T-helper 1 cell treated with Interleukin-12 subunit alpha and Interleukin-12 subunit beta and Interleukin-4 antibody, amounts not matched to agents 30 ng/mL and 1 ng/mL, for 36 hours (primary cell): ENCODE measurements at regions not wholly inside any gene's neighbourhood (a gene's known extent, or its start where the extent isn't known, plus 50 kb on each side); places are given as distances from the start of the nearest gene placed in this dataset.

Source experiments
- intact Hi-C: fragments of 100-400 bp; cut with micrococcal nuclease; formaldehyde crosslinking; loops from one replicate; pipeline ENCODE4 v1.15.1; 2024

DNA sequence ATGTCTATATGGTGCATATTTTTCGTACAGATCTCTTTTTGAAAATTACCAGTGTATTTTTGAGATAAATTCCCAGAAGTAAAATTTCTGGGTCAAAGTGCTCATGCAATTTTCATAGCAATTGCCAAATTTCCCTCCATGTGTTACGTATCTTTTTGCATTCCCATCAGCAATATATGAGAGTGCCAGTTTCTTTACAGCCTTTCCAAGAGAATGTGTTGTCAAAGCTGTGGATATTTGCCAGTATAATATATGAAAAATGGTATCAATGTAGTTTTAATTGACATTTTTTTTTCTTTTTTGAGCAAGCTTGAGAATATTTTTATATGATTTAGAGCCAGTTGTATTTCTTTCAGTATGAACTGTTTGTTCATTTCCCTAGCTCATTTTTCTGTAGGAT is 399.0 kb upstream of the KLF12 start:
- intact Hi-C loops: no loop called here

DNA sequence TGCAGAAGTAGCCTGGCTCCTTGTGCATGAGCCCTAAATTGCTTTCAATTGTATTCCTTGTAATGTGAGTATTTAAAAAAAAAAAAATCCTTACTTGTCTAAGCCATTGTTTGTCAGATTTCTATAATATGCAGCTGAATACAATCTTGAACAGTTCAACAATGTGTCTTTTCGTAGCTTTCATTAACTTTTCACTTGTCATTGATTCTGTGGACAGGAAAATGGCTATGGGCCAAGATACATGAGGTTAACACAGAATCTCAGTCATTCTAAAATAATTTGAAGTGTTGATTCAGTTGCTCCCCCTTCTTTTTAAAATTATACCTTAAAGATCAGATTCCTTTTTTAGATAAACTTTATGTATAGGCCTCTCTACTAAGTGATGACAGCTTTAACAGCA is 395.8 kb upstream of the KLF12 start:
- intact Hi-C loops: loop anchor here (2.0 kb wide), 1 partner anchor 21 kb away; no protein-coding TSS in a partner anchor

DNA sequence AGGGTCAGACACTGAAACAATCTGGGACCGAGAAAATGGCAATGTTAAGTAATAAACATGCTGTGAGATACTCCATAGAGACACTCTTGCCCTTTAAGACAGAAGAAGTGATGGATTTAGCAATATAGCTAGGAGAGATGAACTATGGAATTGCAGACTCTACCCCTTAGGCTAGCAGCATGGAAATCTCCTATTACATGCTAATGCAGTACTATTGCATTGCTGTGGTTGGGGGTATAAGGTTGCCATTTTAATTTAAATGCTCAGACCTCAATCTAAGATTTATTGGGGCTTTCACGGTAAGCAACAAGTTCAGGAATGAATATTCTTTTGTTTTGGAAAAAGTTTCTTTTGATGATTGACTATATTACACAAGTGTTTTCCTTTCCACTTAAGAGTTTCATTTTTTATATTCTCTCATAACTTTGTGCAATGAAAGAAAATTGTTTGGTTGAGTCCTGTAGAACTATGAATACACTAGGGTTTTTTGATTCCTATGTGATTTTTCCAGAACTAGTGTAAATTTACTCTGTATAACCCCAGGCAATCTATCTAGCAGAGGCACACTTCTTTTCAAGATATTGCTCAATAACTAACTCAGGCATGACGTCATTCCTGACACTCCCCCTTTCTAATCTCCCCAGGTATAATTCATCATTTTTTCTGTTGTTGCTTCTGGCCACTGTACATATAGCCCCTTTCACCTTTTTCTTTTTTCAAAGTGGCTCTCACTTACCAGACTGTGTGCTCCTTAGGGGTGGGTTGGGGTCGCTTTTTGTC is 394.7 kb upstream of the KLF12 start:
- intact Hi-C loops: no loop called here

DNA sequence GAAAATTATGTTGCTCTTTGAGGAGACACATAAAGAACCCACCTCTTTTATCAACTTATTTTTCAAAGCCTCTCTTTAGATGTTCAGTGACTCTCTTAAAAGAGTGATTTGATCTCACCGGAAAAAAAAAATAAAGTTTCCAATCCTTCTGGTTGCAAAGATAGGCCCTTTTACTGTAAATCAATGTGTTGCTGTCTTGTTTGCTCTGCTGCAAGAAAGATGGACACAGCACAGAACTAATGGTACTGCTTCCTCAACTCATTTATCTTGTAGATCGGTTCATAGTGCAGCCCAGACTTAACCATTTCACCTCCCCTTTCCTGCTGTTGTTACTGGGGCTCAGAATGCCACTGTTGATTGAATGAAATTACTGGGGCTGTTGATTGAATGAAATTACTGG is 388.9 kb upstream of the KLF12 start:
- intact Hi-C loops: no loop called here

DNA sequence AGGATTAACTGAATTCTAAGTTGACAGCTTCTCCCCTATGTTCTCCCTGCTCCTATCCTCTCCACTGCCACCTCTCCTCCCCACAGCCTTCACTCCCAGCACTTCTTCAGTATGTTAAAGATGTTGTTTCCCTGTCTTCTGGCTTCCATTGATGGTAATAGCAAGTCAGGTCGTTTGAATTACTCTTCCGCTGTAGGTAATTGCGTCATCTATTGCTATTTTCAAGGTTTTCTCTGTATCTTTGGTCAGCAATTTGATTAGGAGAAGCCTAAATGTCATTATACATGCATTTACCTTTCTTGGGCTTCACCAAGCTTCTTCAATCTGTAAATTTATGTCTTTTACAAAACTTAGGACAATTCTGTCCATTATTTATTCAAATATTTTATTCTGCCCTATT is 377.3 kb upstream of the KLF12 start:
- intact Hi-C loops: no loop called here

DNA sequence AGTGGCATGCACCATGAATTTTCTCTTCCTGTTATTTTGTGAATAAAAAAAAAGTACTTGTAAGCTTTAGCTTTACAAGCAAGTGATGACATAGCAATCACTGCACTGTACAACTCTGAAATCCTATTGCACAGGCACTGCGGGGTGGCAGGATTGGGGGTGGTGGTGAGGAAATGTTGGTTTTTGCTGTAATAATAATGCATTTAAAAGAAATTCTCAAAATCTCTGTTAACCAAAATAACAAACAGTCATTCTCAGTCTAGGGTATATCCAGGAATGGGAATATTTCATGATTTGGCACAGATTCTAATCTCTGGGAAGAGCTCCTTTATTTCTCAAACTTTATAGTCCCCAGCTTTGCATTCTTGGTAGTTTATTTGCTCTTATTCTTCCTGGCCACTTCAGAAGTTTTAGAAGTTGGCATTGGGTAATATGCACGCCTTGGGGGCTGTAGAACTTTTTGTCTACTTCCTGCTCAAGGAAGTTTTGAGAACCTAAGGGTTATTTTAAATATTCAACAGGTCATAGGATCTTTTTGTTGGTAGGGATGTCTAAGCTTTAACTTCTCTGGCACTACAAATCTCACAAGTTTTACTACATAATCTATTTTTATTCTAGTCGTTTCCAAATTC is 353.0 kb upstream of the KLF12 start:
- intact Hi-C loops: no loop called here

DNA sequence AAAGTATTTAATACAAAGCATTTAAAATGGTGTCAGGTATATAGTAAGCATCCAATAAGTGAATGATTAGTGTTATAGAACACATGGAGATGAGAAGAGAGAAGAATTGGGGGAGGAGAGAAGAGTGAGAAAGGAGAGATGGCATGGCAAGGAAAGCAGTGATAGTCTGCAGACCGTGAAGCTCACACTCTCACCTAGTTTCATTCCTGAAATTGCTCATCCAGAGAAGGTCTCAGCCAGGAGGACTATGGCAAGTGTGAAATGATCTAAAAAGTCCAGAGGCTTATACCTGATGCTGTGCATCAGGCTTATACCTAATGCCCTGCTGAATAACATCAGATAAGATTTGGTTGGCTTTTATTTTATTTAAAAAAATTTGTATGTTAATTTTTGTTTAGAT is 351.6 kb upstream of the KLF12 start:
- intact Hi-C loops: no loop called here

DNA sequence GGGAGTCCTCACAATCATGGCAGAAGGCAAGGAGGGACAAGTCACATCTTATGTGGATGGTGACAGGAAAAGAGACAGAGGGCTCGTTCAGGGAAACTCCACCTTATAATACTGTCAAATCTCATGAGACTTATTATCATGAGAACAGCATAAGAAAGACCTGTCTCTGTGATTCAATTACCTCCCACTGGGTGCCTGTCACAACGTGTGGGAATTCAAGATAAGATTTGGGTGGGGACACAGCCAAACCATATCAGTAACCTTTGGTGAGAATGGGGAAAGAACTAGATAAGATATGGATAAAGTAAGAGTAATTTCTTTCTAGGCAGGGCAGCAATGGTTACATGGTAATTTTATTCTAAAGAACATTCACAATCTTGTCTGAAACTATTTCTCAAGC is 344.9 kb upstream of the KLF12 start:
- intact Hi-C loops: loop anchor here (5.0 to 10.0 kb wide), 2 partner anchors 87 to 644 kb away; no protein-coding TSS in a partner anchor

DNA sequence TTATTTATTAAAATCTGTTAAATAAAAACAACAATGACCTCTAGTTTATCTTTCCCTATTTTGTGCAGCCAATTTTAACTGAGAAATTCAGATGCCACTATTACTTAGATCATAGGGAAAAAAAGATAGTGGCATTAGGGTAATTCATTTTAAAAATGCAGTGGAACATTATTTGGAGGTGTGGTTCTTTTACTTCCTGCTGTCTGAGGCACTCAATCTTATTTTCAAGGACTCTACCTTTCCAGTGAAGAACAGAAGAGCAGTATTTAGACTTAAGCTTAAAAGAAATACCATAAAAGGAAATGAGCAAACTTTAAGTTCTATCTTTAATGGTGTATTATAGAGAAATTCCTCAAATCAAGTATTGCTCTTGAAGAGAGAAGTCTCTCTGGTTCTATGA is 342.6 kb upstream of the KLF12 start:
- intact Hi-C loops: loop anchor here (5.0 to 10.0 kb wide), 2 partner anchors 84 to 642 kb away; no protein-coding TSS in a partner anchor

DNA sequence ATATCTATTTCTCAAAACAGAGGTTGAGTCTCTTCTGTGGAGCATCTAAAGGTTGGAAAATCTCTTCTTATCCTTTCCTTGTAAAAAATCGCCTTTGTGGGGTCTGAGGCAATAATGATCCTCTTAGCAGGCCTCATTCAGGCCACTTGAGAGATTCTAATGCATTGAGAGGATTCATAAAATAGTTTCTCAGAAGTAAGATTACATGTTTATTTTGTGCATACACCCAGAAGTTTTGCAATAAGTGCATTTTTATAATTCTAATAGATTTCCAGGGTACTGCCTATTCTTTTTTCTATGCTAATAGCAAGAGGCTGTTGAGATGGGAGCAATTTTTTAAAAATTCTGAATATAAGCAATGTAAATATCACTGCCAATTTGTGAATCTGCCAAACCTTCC is 342.2 kb upstream of the KLF12 start:
- intact Hi-C loops: loop anchor here (5.0 to 10.0 kb wide), 2 partner anchors 84 to 642 kb away; no protein-coding TSS in a partner anchor

DNA sequence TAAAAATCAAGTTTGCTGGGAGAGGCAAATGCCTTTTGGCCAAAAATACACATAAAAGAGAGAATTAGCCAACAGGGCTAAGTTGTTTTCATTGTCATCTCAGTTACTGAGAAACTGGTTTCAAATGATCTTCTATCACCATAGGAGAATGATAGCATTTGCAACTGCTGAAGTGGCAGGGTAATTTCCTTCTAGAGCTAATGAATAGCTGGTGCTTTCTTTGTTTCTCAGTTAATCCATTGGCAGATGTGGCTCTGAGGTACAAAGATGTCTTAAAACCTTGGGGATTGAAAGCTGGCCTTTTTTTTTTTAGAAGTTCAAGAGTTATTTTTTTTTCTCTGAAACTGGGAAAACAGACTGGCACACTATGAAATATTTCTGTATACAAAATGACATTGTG is 332.7 kb upstream of the KLF12 start:
- intact Hi-C loops: no loop called here

DNA sequence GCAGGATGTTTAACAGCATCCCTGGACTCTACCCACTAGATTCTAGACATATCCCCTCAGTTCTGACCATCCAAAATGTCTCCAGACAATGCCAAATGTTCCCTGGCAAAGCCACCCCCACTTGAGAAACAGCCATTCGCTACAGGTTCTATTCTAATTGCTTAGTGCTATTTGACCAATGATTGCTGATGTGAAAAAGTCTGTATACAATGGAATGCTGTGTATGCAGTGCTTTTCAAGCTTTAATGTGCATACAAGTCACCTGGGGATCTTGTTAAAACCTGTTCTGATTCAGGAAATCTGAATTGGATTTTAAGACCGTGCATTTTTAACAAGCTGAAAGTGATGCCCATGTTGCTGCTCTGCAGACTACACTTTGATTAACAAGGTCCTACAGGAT is 331.8 kb upstream of the KLF12 start:
- intact Hi-C loops: no loop called here

DNA sequence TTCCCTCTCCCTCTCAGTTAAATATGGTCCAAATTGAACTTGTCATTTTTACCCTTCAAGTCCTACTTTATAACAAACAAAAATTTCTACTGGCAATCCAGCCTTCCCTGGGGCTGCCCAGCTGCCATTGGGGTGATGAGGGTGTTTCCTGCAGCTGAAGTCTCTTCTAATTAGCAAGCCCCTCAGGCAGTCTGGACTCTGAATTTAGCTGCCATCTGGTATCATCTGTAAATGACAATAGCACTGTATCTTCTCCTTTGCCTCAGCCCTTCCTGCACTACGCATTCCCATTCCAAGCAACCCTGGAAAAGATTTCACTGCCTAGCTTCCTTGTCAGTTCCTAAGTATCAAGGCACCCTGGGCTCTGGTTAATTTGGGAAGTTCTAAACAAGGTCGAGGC is 331.1 kb upstream of the KLF12 start:
- intact Hi-C loops: no loop called here

DNA sequence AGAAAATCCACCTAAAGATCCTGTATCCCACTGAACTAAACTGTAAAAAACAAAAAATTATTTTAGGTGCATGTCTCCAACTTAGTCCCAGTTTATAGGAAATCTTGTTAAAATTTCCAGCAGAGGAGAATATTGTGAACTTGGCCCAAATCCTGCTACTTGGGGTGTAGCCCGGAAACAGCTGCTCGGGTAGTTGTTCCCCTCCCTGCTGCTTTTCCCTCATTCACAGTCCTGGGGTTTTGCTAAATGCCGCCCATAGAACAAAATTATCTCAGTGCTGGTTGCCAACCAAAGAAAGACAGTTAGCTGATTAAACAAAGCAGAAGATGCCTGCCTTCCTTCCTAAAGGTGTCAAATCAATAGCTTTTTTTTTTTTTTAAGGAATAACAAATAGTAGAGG is 330.5 kb upstream of the KLF12 start:
- intact Hi-C loops: no loop called here

DNA sequence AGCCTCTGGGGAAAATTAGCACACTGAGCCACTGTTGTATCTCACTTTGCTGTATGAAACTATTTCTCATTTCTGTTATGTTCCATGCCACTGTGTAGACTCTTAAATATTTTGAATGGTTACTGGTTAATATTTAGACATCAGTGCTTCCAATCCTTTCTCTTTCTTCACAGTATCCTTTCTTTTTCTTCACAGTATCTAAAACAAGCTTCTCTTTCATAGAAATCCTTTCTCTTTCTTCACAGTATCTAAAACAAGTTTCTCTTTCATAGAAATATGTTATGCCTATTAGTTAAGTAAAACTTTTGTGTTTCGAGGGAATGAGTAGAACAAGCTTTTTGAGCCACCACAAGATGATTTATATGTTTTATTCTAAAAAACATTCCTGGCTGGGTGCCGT is 326.8 kb upstream of the KLF12 start:
- intact Hi-C loops: no loop called here

DNA sequence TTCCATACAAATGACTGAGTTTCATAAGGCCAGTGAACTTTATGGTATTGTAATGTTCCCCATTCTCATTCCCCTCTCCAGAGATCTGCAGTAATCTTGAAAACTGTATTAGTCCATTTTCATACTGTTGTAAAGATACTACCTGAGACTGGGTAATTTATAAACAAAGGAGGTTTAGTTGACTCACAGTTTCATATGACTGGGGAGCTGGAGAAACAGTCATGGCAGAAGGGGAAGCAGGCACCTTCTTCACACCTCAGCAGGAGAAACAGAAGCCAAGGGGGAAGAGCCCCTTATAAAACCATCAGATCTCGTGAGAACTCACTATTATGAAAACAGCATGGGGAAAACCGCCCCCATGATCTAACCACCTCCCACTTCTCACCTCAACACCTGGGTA is 318.7 kb upstream of the KLF12 start:
- intact Hi-C loops: no loop called here

DNA sequence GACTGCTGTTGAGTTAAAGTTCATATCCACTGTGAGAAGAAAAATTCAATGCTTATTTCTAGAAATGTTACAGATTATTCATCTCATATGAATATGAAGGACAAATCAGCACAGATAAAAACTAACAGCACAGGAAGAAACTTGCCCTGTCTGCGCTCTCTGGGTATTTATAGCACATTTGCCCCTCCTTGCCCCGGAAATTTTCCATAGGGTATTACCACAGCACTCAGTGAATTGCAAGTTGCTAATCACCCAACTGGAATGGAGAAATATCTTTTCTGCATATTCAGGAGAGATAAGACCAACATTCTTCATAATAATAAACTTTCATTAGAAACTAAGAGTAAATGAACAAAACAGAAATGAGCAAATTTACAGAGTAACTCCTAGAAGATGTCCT is 318.0 kb upstream of the KLF12 start:
- intact Hi-C loops: no loop called here

DNA sequence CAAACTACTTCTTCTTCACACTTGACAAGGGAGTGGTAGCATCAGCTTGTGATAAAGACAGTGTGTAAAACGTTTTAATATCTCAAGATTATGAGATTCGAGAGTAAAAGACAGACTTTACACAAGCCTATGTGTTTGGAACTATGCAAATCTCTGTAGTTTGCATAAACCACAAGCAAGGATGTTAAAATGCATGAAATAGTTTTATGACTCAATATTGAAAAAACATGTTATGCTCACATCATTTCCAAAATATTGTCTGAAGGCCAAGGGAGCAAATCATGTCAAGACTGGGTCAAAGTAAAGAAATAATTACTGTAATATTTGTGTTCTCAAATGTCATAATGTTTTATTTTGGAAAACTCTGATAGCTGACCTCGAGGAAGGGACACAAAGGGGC is 316.8 kb upstream of the KLF12 start:
- intact Hi-C loops: no loop called here

DNA sequence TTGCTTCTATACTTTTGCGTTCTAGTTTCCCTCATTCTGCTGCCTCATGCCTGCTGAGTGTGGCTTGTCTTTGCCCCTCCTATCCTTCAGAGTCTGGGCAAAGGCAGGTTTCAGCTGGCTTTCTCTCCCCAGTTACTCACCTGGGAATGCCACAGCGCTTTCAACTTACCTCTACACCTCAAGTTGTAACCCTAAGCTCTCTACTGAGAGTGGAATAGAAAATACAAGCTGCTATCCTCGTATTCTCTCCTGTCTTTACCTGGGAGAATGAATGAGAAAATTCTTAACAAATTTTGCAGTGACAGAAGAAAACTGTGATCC is 316.3 kb upstream of the KLF12 start:
- intact Hi-C loops: no loop called here

DNA sequence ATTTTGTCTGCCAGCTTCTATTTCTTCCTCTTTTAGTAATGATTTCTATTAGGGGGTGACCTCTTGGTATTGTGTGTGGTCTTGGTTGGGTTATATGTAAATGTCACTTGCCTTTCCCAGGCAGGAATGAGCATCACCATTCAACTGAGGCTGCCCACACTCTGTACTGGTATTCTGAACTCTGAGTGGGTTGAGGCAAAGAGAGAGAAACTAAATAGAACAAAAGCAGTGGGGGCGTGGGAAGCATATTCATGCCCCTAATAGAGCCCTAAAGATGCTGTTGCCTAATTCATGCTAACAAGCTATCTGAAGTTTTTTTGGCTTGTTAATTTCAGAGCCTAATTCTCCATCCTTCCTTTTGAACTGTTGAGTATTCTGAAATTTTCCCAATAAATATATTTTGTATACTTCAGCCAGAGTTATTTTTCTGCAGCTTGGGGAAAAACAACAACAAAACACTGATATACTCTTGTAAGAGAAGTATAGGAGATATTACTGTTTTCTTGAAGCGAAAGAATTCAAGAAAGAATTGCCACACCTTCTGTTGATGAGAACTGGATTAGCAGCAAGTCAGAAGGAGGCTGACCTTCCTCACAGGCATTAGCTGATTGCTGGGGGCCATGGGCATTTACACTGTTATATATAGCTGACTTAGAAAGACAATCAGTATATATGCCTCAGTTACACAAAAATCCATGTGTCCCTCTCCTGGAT is 315.8 kb upstream of the KLF12 start:
- intact Hi-C loops: no loop called here

DNA sequence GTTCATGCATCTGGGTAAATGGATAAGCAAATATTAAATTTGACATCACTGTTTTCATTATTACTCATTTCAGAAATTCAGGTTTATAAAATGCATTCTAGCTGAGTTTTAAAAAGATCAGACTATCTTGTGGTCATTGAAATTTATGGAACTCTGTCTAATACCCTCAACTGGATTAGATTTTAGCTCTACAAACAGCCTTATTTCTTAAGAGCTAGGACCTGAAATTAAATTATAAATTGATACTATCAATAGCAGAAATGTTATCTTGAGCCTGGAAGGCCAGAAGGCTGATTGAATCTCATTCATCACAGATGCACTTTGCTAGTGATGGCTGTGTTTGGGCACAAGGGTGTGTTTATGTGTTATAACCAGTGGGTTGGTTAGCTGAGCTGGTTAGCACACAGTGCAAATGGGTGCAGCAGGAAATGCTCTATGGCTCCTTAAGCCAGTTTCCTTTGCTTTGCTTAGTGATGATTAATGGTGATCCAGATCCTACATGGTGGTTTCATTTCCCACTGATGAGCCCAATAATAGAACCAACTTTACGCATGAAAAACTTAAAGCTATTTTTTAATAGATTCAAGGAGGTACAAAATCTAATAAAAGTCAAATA is 310.8 kb upstream of the KLF12 start:
- intact Hi-C loops: no loop called here

DNA sequence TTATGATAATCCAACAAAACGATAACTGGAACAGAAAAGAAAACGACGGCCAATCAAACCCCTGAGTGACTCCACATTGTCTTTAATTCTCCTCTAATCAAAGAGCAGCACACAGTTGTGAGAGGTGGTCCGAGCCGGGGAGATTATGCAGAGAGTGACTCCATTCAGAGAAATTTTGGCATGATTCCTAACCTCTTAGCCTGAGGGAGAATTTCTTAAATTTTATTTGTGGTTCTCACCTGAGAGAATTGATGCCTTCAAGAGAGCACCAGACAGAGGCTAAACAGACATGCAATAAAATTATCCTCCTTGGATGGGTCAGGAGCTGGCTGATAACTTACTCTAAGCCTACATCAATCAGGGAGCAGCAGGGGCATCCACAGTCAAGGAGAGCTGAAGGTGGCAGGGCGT is 310.0 kb upstream of the KLF12 start:
- intact Hi-C loops: no loop called here
